Endothelial cell of umbilical vein (primary cell): ENCODE measurements at regions not wholly inside any gene's neighbourhood (a gene's known extent, or its start where the extent isn't known, plus 50 kb on each side); places are given as distances from the start of the nearest gene placed in this dataset.

Experiments used
- BruUV-seq: library from RNA; stranded (reverse); fragments of 400-500 nt; replicated peaks from 2 replicates; lab custom pipeline; 2021; lab: Mats Ljungman, UMichigan
- CTCF ChIA-PET: fragments of 300-600, 350-600 bp; sonication (Branson Sonifier 250); formaldehyde crosslinking; loops from one replicate; lab custom pipeline; 2021; ENCODE audit warnings: antibody characterized with exemption, inconsistent platforms; lab: Charles Lee
- POLR2A ChIA-PET: fragments of 300-600, 350-600 bp; sonication (Branson Sonifier 250); formaldehyde crosslinking; loops from one replicate; lab custom pipeline; 2021; ENCODE audit warnings: antibody characterized with exemption, inconsistent platforms; lab: Charles Lee
- DNase-seq: peaks from one replicate; pipeline ENCODE4 v3.0.0-alpha.2; 2011; ENCODE audit warnings: low read depth, low spot score
- FAIRE-seq: peaks from 2 replicates; lab custom pipeline; 2011; peaks lifted over from hg19 to GRCh38; lab: Jason Lieb, UNC
- H2AFZ ChIP-seq: 2 replicates; pipeline ENCODE4 v1.6.0; 2012; ENCODE audit warnings: low read depth, low read length, control low read depth, inconsistent platforms
- H3K27ac ChIP-seq: 2 replicates; pipeline ENCODE4 v1.5.1; 2011; ENCODE audit warnings: low read depth, mild to moderate bottlenecking, control low read depth, low read length, moderate library complexity; ENCODE audit not compliant: insufficient read depth
- H3K27me3 ChIP-seq, 2 experiments: 2 replicates each; pipeline versions ENCODE4 v1.6.0 to v1.6.1; 2011; ENCODE audit warnings: low read length in 2 of 2, mixed read lengths in 1 of 2; ENCODE audit not compliant: control insufficient read depth in 2 of 2, insufficient read depth in 2 of 2
- H3K36me3 ChIP-seq, 2 experiments: 2 replicates in 1 of 2; 3 replicates in 1 of 2; pipeline ENCODE4 v1.5.1; 2011; ENCODE audit warnings: low read length in 2 of 2, mild to moderate bottlenecking in 1 of 2, moderate library complexity in 1 of 2; ENCODE audit not compliant: control insufficient read depth in 2 of 2, insufficient read depth in 2 of 2; ENCODE audit errors: extremely low read depth in 1 of 2
- H3K4me1 ChIP-seq: 3 replicates; pipeline ENCODE4 v1.5.1; 2011; ENCODE audit warnings: mild to moderate bottlenecking, low read length; ENCODE audit not compliant: control insufficient read depth, insufficient read depth; ENCODE audit errors: extremely low read depth
- H3K4me2 ChIP-seq: 2 replicates; pipeline ENCODE4 v1.6.1; 2011; ENCODE audit warnings: low read length, control low read depth, mixed read lengths; ENCODE audit not compliant: insufficient read depth
- H3K4me3 ChIP-seq, 3 experiments: fragments of 200-600 bp in 1 of 3; sonication (generic), shearing (Covaris generic) in 1 of 3; replicated peaks in 1 of 3; 2 replicates each; pipeline ENCODE4 v1.5.1; 2011 to 2016; ENCODE audit warnings: control low read depth in 3 of 3, low read length in 3 of 3, mild to moderate bottlenecking in 2 of 3, inconsistent platforms in 1 of 3, low read depth in 1 of 3, moderate library complexity in 1 of 3; ENCODE audit not compliant: insufficient read depth in 1 of 3
- H3K79me2 ChIP-seq: 2 replicates; pipeline ENCODE4 v1.6.0; 2012; ENCODE audit warnings: low read length, inconsistent platforms; ENCODE audit not compliant: control insufficient read depth, insufficient read depth
- H3K9ac ChIP-seq: replicated peaks from 2 replicates; pipeline ENCODE3; 2011; ENCODE audit warnings: low read length, control low read depth; ENCODE audit not compliant: insufficient read depth; ENCODE audit errors: extremely low read depth
- H3K9me1 ChIP-seq: replicated peaks from 3 replicates; pipeline ENCODE4 v1.6.0; 2011; ENCODE audit warnings: mild to moderate bottlenecking, low read length; ENCODE audit not compliant: control insufficient read depth, insufficient read depth; ENCODE audit errors: extremely low read depth
- H3K9me3 ChIP-seq: replicated peaks from 2 replicates; pipeline ENCODE4 v1.5.1; 2012; ENCODE audit warnings: low read length, inconsistent platforms; ENCODE audit not compliant: control insufficient read depth, insufficient read depth
- H4K20me1 ChIP-seq: replicated peaks from 2 replicates; pipeline ENCODE3; 2011; ENCODE audit warnings: mild to moderate bottlenecking, low read length; ENCODE audit not compliant: control insufficient read depth, insufficient read depth; ENCODE audit errors: extremely low read depth
- EZH2 ChIP-seq: IDR thresholded peaks from 2 replicates; pipeline ENCODE4 v1.6.1; 2012; ENCODE audit warnings: borderline replicate concordance, low read depth, mild to moderate bottlenecking, moderate library complexity, low read length, inconsistent platforms; ENCODE audit not compliant: severe bottlenecking
- FOS ChIP-seq: IDR thresholded peaks from 2 replicates; pipeline ENCODE4 v1.6.1; 2011; ENCODE audit warnings: mild to moderate bottlenecking, low read length, moderate library complexity, borderline replicate concordance; ENCODE audit not compliant: insufficient read depth
- GATA2 ChIP-seq: IDR thresholded peaks from 2 replicates; pipeline ENCODE4 v1.7.0; 2011; ENCODE audit warnings: low read depth, mild to moderate bottlenecking, moderate library complexity, mixed read lengths, low read length; ENCODE audit not compliant: insufficient read length, insufficient read depth
- JUN ChIP-seq: IDR thresholded peaks from 2 replicates; pipeline ENCODE4 v1.6.1; 2011; ENCODE audit warnings: borderline replicate concordance, low read depth; ENCODE audit not compliant: insufficient read length, insufficient read depth
- MYC ChIP-seq: IDR thresholded peaks from one replicate; pipeline ENCODE4 v1.6.1; 2011; ENCODE audit warnings: mild to moderate bottlenecking, low read depth, low read length
- POLR2A ChIP-seq: IDR thresholded peaks from 2 replicates; pipeline ENCODE4 v1.6.1; 2012; ENCODE audit warnings: low read depth, mild to moderate bottlenecking, control low read depth, low read length
- POLR2AphosphoS5 ChIP-seq: IDR thresholded peaks from 2 replicates; pipeline ENCODE4 v1.6.1; 2012; ENCODE audit warnings: low read depth, mild to moderate bottlenecking, control low read depth, low read length, moderate library complexity; ENCODE audit not compliant: insufficient read depth
- dilution Hi-C: fragments of 300-500 bp; cut with MboI; formaldehyde crosslinking; loops from one replicate; pipeline ENCODE4 v1.15.0; 2019; ENCODE audit warnings: low sequenced_read_pairs; ENCODE audit not compliant: extremely low pct_ligation_motif_present
- intact Hi-C: fragments of 100-400 bp; cut with micrococcal nuclease; formaldehyde crosslinking; loops from one replicate; pipeline ENCODE4 v1.10.0; 2022
- TF ChIP-seq, protein P1 (sequence below), 2 donors: IDR thresholded peaks; 1 replicate in 1 of 2; 2 replicates in 1 of 2; pipeline ENCODE4 v1.5.1; 2011; ENCODE audit warnings: low read length in 2 of 2, mild to moderate bottlenecking in 2 of 2, moderate library complexity in 2 of 2, control low read depth in 1 of 2, inconsistent platforms in 1 of 2, low read depth in 1 of 2; ENCODE audit not compliant: insufficient read depth in 1 of 2; ENCODE audit errors: extremely low read depth in 1 of 2
- TF ChIP-seq, protein P2 (sequence below): IDR thresholded peaks from 2 replicates; pipeline ENCODE4 v1.6.1; 2011; ENCODE audit not compliant: insufficient read depth, insufficient read length

DNA sequence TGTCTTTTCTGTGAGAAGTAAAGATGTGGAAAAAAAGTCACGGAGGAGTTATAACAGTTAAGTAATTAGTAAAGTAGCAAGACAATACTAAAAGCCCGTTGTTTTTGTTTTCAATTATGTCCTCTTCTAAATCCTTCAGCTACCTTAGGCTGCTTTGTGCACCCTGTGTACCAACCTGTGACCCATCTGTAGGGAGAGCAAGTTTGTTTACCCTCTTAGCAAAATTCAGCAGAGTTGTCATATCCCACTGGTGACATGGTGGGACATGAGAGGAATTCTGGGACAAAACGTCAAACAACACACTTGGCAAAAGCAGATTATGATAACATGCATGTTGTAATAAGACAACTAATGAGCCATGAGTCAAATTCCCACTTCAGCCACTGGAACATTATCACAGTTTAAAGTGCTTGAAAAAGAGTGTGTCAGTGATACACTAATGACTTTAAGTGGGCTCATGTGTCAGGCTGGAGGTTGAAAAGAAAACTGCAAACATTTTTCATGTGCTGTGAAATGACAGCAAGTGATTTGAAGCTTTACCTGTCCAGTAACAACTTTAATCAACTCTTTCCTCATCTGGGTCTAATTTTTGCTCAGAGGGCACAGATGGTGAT lies 392.8 kb upstream of the ACVR2A start:
- Histone ChIP-seq H4K20me1 (no peaks in the 10 kb centered on the region), H3K4me1 (no peaks in the 10 kb centered on the region), H3K27ac (no peak overlapping the region), H3K4me3 (no peak overlapping the region), H2AFZ (no peak overlapping the region), H3K9me3 (no peaks in the 10 kb centered on the region), H3K9me1 (no peaks in the 10 kb centered on the region), H3K79me2 (no peaks in the 10 kb centered on the region), H3K4me2 (no peak overlapping the region), H3K36me3 (no peaks in the 10 kb centered on the region), H3K9ac (no peak overlapping the region), H3K27me3 (no peaks in the 10 kb centered on the region)
- ChIA-PET CTCF (no interaction called here), POLR2A (no interaction called here)
- intact Hi-C loops: no loop called here
- FAIRE-seq (no peak), DNase-seq (no peak)
- dilution Hi-C loops: no loop called here
- BruUV-seq: no TSS peak
- no peak for TF ChIP-seq GATA2
- TF ChIP-seq POLR2AphosphoS5: no peak
- no peak for TF ChIP-seq POLR2A
- TF ChIP-seq MYC: no peak
- TF ChIP-seq, protein P1, sequence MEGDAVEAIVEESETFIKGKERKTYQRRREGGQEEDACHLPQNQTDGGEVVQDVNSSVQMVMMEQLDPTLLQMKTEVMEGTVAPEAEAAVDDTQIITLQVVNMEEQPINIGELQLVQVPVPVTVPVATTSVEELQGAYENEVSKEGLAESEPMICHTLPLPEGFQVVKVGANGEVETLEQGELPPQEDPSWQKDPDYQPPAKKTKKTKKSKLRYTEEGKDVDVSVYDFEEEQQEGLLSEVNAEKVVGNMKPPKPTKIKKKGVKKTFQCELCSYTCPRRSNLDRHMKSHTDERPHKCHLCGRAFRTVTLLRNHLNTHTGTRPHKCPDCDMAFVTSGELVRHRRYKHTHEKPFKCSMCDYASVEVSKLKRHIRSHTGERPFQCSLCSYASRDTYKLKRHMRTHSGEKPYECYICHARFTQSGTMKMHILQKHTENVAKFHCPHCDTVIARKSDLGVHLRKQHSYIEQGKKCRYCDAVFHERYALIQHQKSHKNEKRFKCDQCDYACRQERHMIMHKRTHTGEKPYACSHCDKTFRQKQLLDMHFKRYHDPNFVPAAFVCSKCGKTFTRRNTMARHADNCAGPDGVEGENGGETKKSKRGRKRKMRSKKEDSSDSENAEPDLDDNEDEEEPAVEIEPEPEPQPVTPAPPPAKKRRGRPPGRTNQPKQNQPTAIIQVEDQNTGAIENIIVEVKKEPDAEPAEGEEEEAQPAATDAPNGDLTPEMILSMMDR (IDR thresholded peaks at IDR 0.05; ENCODE audit: extremely low read depth in 1 of 2, insufficient read depth in 1 of 2, low read depth in 1 of 2, low read length in 2 of 2): no peak
- no peak for TF ChIP-seq JUN
- no peak for TF ChIP-seq FOS
- no peak for TF ChIP-seq EZH2
- TF ChIP-seq, protein P2, sequence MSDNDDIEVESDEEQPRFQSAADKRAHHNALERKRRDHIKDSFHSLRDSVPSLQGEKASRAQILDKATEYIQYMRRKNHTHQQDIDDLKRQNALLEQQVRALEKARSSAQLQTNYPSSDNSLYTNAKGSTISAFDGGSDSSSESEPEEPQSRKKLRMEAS: no peak
